Trophoblast cell (in vitro differentiated cells and primary cell): ENCODE measurements at regions not wholly inside any gene's neighbourhood (a gene's known extent, or its start where the extent isn't known, plus 50 kb on each side); places are given as distances from the start of the nearest gene placed in this dataset.

Experiments
- DNase-seq, 2 donors: peaks; one replicate each; pipeline ENCODE4 v3.0.0-alpha.2; 2016
- H2AFZ ChIP-seq: 2 replicates; pipeline ENCODE4 v1.6.1; 2013; ENCODE audit warnings: low read length, moderate library complexity, mild to moderate bottlenecking; ENCODE audit not compliant: insufficient read depth, poor library complexity
- H2AK5ac ChIP-seq: 2 replicates; pipeline ENCODE4 v1.6.1; 2013; ENCODE audit warnings: mild to moderate bottlenecking, low read length
- H2BK120ac ChIP-seq: 2 replicates; pipeline ENCODE4 v1.6.1; 2013; ENCODE audit warnings: low read length, mild to moderate bottlenecking, moderate library complexity; ENCODE audit not compliant: insufficient read depth, poor library complexity
- H2BK12ac ChIP-seq: 2 replicates; pipeline ENCODE4 v1.6.1; 2013; ENCODE audit warnings: mild to moderate bottlenecking, low read length, moderate library complexity
- H2BK5ac ChIP-seq: 2 replicates; pipeline ENCODE4 v1.6.1; 2013; ENCODE audit warnings: low read length, low read depth, moderate library complexity, mild to moderate bottlenecking; ENCODE audit not compliant: poor library complexity
- H3K14ac ChIP-seq: 2 replicates; pipeline ENCODE4 v1.6.1; 2013; ENCODE audit warnings: mild to moderate bottlenecking, low read length
- H3K18ac ChIP-seq: 2 replicates; pipeline ENCODE4 v1.6.1; 2013; ENCODE audit warnings: mild to moderate bottlenecking, low read length
- H3K23ac ChIP-seq: 2 replicates; pipeline ENCODE4 v1.6.1; 2013; ENCODE audit warnings: low read length
- H3K27ac ChIP-seq: 2 replicates; pipeline ENCODE4 v1.5.1; 2013; ENCODE audit warnings: low read depth, mild to moderate bottlenecking, inconsistent platforms, low read length, moderate library complexity
- H3K27me3 ChIP-seq: 2 replicates; pipeline ENCODE4 v1.6.1; 2013; ENCODE audit warnings: inconsistent platforms, mild to moderate bottlenecking, low read length, moderate library complexity; ENCODE audit not compliant: insufficient read depth
- H3K36me3 ChIP-seq, 2 experiments: 1 replicate in 1 of 2; 2 replicates in 1 of 2; pipeline ENCODE4 v1.6.1; 2013; ENCODE audit warnings: low read length in 2 of 2, mild to moderate bottlenecking in 2 of 2, moderate library complexity in 1 of 2; ENCODE audit not compliant: insufficient read depth in 2 of 2, control insufficient read depth in 1 of 2
- H3K4ac ChIP-seq: 2 replicates; pipeline ENCODE4 v1.6.1; 2013; ENCODE audit warnings: low read depth, mild to moderate bottlenecking, low read length, moderate library complexity
- H3K4me1 ChIP-seq, 2 experiments: 1 replicate in 1 of 2; 2 replicates in 1 of 2; pipeline ENCODE4 v1.6.1; 2013; ENCODE audit warnings: low read length in 2 of 2, mild to moderate bottlenecking in 2 of 2, moderate library complexity in 1 of 2; ENCODE audit not compliant: insufficient read depth in 2 of 2, control insufficient read depth in 1 of 2
- H3K4me2 ChIP-seq: 2 replicates; pipeline ENCODE4 v1.6.1; 2013; ENCODE audit warnings: inconsistent platforms, mild to moderate bottlenecking, low read length, moderate library complexity
- H3K4me3 ChIP-seq: 2 replicates; pipeline ENCODE4 v1.5.1; 2013; ENCODE audit warnings: mild to moderate bottlenecking, low read depth, low read length, inconsistent platforms
- H3K79me1 ChIP-seq: one replicate; pipeline ENCODE4 v1.6.1; 2013; ENCODE audit warnings: low read length
- H3K79me2 ChIP-seq: 2 replicates; pipeline ENCODE4 v1.6.1; 2013; ENCODE audit warnings: low read length, mild to moderate bottlenecking; ENCODE audit not compliant: control insufficient read depth, insufficient read depth, poor library complexity
- H3K9ac ChIP-seq: 2 replicates; pipeline ENCODE4 v1.6.1; 2013; ENCODE audit warnings: mild to moderate bottlenecking, low read length
- H3K9me3 ChIP-seq: 2 replicates; pipeline ENCODE4 v1.6.1; 2013; ENCODE audit warnings: low read depth, mild to moderate bottlenecking, control low read depth, inconsistent platforms, low read length; ENCODE audit not compliant: insufficient read depth
- H4K12ac ChIP-seq: 2 replicates; pipeline ENCODE4 v1.6.1; 2013; ENCODE audit warnings: low read depth, mild to moderate bottlenecking, low read length, moderate library complexity
- H4K8ac ChIP-seq: 2 replicates; pipeline ENCODE4 v1.6.1; 2013; ENCODE audit warnings: low read depth, mild to moderate bottlenecking, low read length, moderate library complexity
- H4K91ac ChIP-seq: one replicate; pipeline ENCODE4 v1.6.1; 2013; ENCODE audit warnings: low read depth, mild to moderate bottlenecking, low read length, moderate library complexity
- WGBS: extraction: QIAGEN DNeasy Blood & Tissue Kit; methylation state at CpG from one replicate; pipeline ENCODE4 v1.1.7; 2013; ENCODE audit warnings: missing lambda C conversion rate; ENCODE audit not compliant: insufficient read length, insufficient coverage; ENCODE audit errors: extremely low coverage; 5-methylcytosine and 5-hydroxymethylcytosine counted together

DNA sequence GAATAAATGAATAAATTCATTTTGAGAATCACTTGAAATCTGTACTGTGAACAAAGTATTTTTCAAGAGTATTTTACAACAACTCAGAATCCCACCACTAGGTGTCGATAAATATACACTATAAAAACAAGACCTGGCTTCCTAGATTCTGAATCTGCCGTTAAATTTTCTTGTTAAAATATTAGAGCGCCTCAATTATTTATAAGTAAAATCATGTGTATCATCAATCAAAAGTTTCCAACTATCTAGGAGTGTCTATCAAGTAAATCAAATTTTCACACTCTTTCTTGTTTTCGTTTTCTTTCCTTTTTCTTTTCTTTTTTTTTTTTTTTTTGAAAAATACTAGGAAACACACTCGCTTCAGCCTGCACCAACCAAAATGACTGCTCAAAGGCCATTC is 179.2 kb upstream of the DCN start:
- H4K91ac ChIP-seq: no peak overlapping the region
- no peak overlapping the region for H2BK120ac ChIP-seq
- no peaks in the 10 kb centered on the region for H3K36me3 ChIP-seq
- H3K23ac ChIP-seq: no peak overlapping the region
- H4K8ac ChIP-seq: no peak overlapping the region
- H3K4me2 ChIP-seq: no peak overlapping the region
- H3K4me1 ChIP-seq: peaks cover 0 to 6% of the 10 kb centered on the region in 2 experiments
- no peak overlapping the region for H2BK5ac ChIP-seq
- no peak overlapping the region for H2AFZ ChIP-seq
- no peak overlapping the region for H3K18ac ChIP-seq
- H3K14ac ChIP-seq: no peak overlapping the region
- H2AK5ac ChIP-seq: no peak overlapping the region
- H3K27ac ChIP-seq: no peak overlapping the region
- no peaks in the 10 kb centered on the region for H3K27me3 ChIP-seq
- no peaks in the 10 kb centered on the region for H3K9me3 ChIP-seq
- no CpG with 5 or more reads among the region's 5 CpGs for WGBS
- H3K79me1 ChIP-seq: peaks cover 6% of the 10 kb centered on the region
- no peak overlapping the region for H3K9ac ChIP-seq
- peak in 1 of 2 donors; percentile 73 for DNase-seq
- H2BK12ac ChIP-seq: no peak overlapping the region
- H3K79me2 ChIP-seq: no peaks in the 10 kb centered on the region
- no peak overlapping the region for H3K4ac ChIP-seq
- H3K4me3 ChIP-seq: no peak overlapping the region
- H4K12ac ChIP-seq: no peak overlapping the region

DNA sequence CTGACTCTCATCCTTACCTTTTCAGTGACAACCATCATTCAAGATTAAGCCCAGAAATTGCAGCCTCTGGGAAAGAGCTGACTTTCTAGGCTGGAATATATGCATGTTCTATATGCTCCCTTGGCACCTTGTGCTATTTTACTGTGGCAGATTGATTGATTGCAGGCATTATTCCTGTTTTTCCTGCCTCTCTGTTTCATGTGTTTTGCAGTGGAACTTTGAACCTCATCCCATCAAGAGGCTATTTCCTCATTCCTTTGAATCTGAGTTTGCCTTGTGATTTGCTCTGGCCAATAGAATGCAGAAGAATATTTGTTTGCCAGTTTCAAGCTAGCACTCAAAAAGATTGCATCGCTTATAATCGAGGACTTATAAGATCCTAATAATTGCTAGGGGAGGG is 174.8 kb upstream of the DCN start:
- no peak for DNase-seq
- peak overlapping the region; percentile 54 for H2BK5ac ChIP-seq
- peak overlapping the region; percentile 32 for H4K91ac ChIP-seq
- peaks cover 0 to 6% of the 10 kb centered on the region in 2 experiments for H3K4me1 ChIP-seq
- no peak overlapping the region for H3K9ac ChIP-seq
- no peaks in the 10 kb centered on the region for H3K79me2 ChIP-seq
- no peak overlapping the region for H3K4ac ChIP-seq
- H3K27me3 ChIP-seq: no peaks in the 10 kb centered on the region
- H2BK12ac ChIP-seq: no peak overlapping the region
- no peaks in the 10 kb centered on the region for H3K9me3 ChIP-seq
- no peak overlapping the region for H2AFZ ChIP-seq
- peaks cover 9% of the 10 kb centered on the region for H3K79me1 ChIP-seq
- no peak overlapping the region for H4K12ac ChIP-seq
- no peak overlapping the region for H3K18ac ChIP-seq
- H3K27ac ChIP-seq: peak overlapping the region; percentile 82
- H3K4me2 ChIP-seq: peak overlapping the region; percentile 52
- H3K4me3 ChIP-seq: no peak overlapping the region
- H3K23ac ChIP-seq: no peak overlapping the region
- H3K14ac ChIP-seq: peak overlapping the region; percentile 35
- H4K8ac ChIP-seq: no peak overlapping the region
- no CpG with 5 or more reads among the region's 2 CpGs for WGBS
- H2BK120ac ChIP-seq: peak overlapping the region; percentile 8
- no peaks in the 10 kb centered on the region for H3K36me3 ChIP-seq
- H2AK5ac ChIP-seq: no peak overlapping the region

DNA sequence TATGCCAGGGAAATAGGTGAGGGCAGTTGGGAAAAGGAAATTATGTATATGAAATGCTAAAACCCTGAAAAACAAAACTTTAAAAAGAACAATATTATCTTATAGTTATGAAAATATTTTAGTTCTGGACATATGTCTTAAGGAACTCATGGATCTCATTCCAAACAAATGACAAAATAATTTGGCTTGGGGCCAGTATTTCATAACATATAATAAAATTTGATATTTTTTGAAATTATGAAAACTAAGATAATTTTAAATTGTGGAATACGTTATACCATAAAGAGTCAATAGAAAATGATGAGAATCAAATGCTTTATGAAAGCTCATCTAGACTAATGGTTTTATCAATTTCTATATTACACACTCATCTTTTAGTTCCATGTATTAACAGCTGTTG is 173.8 kb upstream of the DCN start:
- no peak overlapping the region for H3K23ac ChIP-seq

DNA sequence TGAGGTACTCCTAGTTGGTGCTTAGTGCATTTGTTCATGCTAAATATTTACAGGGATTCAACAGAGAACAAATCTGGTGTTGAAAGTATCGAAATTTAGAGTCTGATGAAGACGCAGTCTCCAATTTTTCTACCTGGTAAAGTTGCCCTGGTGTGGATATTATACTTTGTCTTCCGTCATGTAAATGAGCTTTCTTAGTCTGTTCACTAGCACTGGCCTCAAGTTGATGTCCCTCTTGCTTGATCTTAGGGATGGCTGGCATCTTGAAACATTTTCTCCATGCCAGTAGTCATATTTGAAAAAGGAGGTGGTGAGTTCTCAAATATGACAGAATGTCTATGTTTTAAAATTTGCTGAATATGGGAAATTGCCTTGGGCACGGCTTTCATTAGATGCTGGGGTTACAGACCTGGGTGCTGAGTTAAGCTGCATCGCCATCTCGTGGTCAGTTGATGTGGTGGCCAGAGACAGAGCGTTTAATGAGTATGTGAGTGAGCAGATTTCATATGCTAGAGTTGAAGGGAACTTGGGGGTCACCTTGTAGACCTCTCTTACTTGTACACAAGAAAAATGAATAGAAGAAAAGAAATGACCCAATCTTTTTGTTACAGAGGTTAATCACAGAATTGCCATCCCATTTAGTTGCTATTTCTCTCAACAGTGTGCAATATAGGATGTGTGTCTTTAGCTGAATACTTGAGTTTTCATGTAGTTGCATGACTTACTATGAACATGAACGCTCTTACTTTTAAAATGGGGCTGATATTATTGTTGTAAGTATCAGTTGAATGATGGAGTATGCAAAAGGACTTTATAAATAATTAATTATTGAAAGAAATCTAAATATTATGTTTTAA is 172.8 kb upstream of the DCN start:
- no peak overlapping the region for H2BK5ac ChIP-seq
- peaks cover 0 to 2% of the 10 kb centered on the region in 2 experiments for H3K36me3 ChIP-seq
- no peak overlapping the region for H2AFZ ChIP-seq
- WGBS: no CpG with 5 or more reads among the region's 8 CpGs
- H3K4ac ChIP-seq: no peak overlapping the region
- no peak overlapping the region for H3K4me2 ChIP-seq
- H2BK120ac ChIP-seq: no peak overlapping the region
- H3K79me2 ChIP-seq: no peaks in the 10 kb centered on the region
- no peak overlapping the region for H2BK12ac ChIP-seq
- H3K9me3 ChIP-seq: no peaks in the 10 kb centered on the region
- H3K27me3 ChIP-seq: no peaks in the 10 kb centered on the region
- no peak overlapping the region for H4K91ac ChIP-seq
- no peak overlapping the region for H3K14ac ChIP-seq
- H3K18ac ChIP-seq: no peak overlapping the region
- no peak overlapping the region for H2AK5ac ChIP-seq
- DNase-seq: peak; percentile 61 to 84
- no peak overlapping the region for H3K9ac ChIP-seq
- H3K4me1 ChIP-seq: peaks cover 0 to 6% of the 10 kb centered on the region in 2 experiments
- H3K27ac ChIP-seq: no peak overlapping the region
- no peak overlapping the region for H3K23ac ChIP-seq
- H3K79me1 ChIP-seq: peaks cover 9% of the 10 kb centered on the region
- H4K12ac ChIP-seq: no peak overlapping the region
- no peak overlapping the region for H3K4me3 ChIP-seq
- no peak overlapping the region for H4K8ac ChIP-seq

More for the DNA sequence above, 173.8 kb upstream of the DCN start:
- Histone ChIP-seq H2AK5ac (no peak overlapping the region), H3K4me3 (no peak overlapping the region), H2AFZ (no peak overlapping the region), H4K91ac (no peak overlapping the region), H3K27me3 (no peaks in the 10 kb centered on the region), H3K4ac (no peak overlapping the region), H3K79me2 (no peaks in the 10 kb centered on the region), H3K79me1 (peaks cover 9% of the 10 kb centered on the region), H4K8ac (no peak overlapping the region), H3K27ac (no peak overlapping the region), H4K12ac (no peak overlapping the region), H3K36me3 (peaks cover 0 to 2% of the 10 kb centered on the region in 2 experiments), H3K9ac (no peak overlapping the region), H3K18ac (no peak overlapping the region), H3K4me1 (peaks cover 0 to 6% of the 10 kb centered on the region in 2 experiments), H3K4me2 (no peak overlapping the region), H2BK5ac (no peak overlapping the region), H2BK12ac (no peak overlapping the region), H3K14ac (no peak overlapping the region), H2BK120ac (no peak overlapping the region), H3K9me3 (no peaks in the 10 kb centered on the region)
- DNase-seq: no peak
- WGBS: no CpG with 5 or more reads among the region's 1 CpG
